K562 (cell line): ENCODE measurements at regions not wholly inside any gene's neighbourhood (a gene's known extent, or its start where the extent isn't known, plus 50 kb on each side); places are given as distances from the start of the nearest gene placed in this dataset.

Experiments
- ATAC-seq: fragments of 200-7000 bp; cut with Tn5 transposase; 3 replicates; pipeline ENCODE4 v1.9.1; 2020; ENCODE audit warnings: moderate library complexity
- BruUV-seq: library from RNA; stranded (reverse); fragments of 400-500 nt; replicated peaks from 2 replicates; lab custom pipeline; 2021; lab: Mats Ljungman, UMichigan
- CTCF ChIA-PET: fragments of 300-600 bp; formaldehyde crosslinking; extraction: SDS; loops from one replicate; lab custom pipeline; 2021; ENCODE audit warnings: low intra/inter-chr PET ratio; lab: Yijun Ruan, JAX
- POLR2A ChIA-PET: fragments of 300-600, 350-650 bp; sonication (Branson Sonifier 250); formaldehyde crosslinking; extraction: SDS; loops from one replicate; lab custom pipeline; 2021; ENCODE audit warnings: antibody characterized with exemption, inconsistent platforms; lab: Yijun Ruan, JAX
- DNase-seq, 4 experiments: peaks; one replicate each; pipeline versions ENCODE4 v3.0.0 to v3.0.0-alpha.2; 2011 to 2018; ENCODE audit warnings: low spot score in 3 of 4, mixed read lengths in 3 of 4; ENCODE audit errors: extremely low read depth in 1 of 4
- FAIRE-seq: peaks from 2 replicates; lab custom pipeline; 2011; peaks lifted over from hg19 to GRCh38; lab: Jason Lieb, UNC
- H2AFZ ChIP-seq: 2 replicates; pipeline ENCODE4 v1.6.0; 2011; ENCODE audit warnings: low read depth, low read length, control low read depth, inconsistent platforms
- H3K27ac ChIP-seq: fragments of 200-600 bp; 3 replicates; pipeline ENCODE4 v1.8.0; 2011; ENCODE audit warnings: low read depth, mild to moderate bottlenecking, control low read depth, inconsistent platforms, low read length, moderate library complexity, mixed read lengths; ENCODE audit errors: extremely low read depth
- H3K27me3 ChIP-seq, 2 experiments: fragments of 300-600 bp in 1 of 2; 2 replicates in 1 of 2; 3 replicates in 1 of 2; pipeline versions ENCODE4 v1.6.0 to v1.8.0; 2011; ENCODE audit warnings: inconsistent platforms in 2 of 2, low read length in 2 of 2, mild to moderate bottlenecking in 1 of 2, mixed read lengths in 1 of 2, moderate library complexity in 1 of 2; ENCODE audit not compliant: control insufficient read depth in 2 of 2, insufficient read depth in 2 of 2
- H3K36me3 ChIP-seq: fragments of 300-600 bp; 3 replicates; pipeline ENCODE4 v1.8.0; 2011; ENCODE audit warnings: mild to moderate bottlenecking, low read length, inconsistent platforms; ENCODE audit not compliant: control insufficient read depth, insufficient read depth
- H3K4me1 ChIP-seq, 2 experiments: fragments of 200-600 bp in 1 of 2; replicated peaks in 1 of 2; 2 replicates in 1 of 2; 3 replicates in 1 of 2; pipeline versions ENCODE4 v1.5.1 to v1.8.0; 2011; ENCODE audit warnings: inconsistent platforms in 2 of 2, low read length in 2 of 2, mild to moderate bottlenecking in 1 of 2, mixed read lengths in 1 of 2, moderate library complexity in 1 of 2; ENCODE audit not compliant: control insufficient read depth in 2 of 2, insufficient read depth in 2 of 2
- H3K4me2 ChIP-seq: 2 replicates; pipeline ENCODE4 v1.6.1; 2011; ENCODE audit warnings: low read length, control low read depth, inconsistent platforms, mixed read lengths; ENCODE audit not compliant: insufficient read depth
- H3K4me3 ChIP-seq: fragments of 200-600 bp; sonication (generic), shearing (Covaris generic); 2 replicates; pipeline ENCODE4 v1.5.1; 2016; ENCODE audit warnings: control low read depth, inconsistent platforms
- H3K79me2 ChIP-seq: fragments of 200-600 bp; 3 replicates; pipeline ENCODE4 v1.8.0; 2011; ENCODE audit warnings: low read length, inconsistent platforms; ENCODE audit not compliant: control insufficient read depth, insufficient read depth
- H3K9ac ChIP-seq, 2 experiments: 2 replicates each; pipeline versions ENCODE4 v1.6.0 to v1.6.1; 2011; ENCODE audit warnings: low read depth in 2 of 2, low read length in 2 of 2, control low read depth in 1 of 2, inconsistent platforms in 1 of 2, mild to moderate bottlenecking in 1 of 2, mixed read lengths in 1 of 2; ENCODE audit not compliant: insufficient read depth in 1 of 2
- H3K9me1 ChIP-seq: one replicate; pipeline ENCODE4 v1.6.0; 2011; ENCODE audit warnings: inconsistent platforms, mild to moderate bottlenecking, low read length, moderate library complexity; ENCODE audit not compliant: control insufficient read depth, insufficient read depth
- H3K9me3 ChIP-seq: replicated peaks from 2 replicates; pipeline ENCODE4 v1.5.1; 2011; ENCODE audit warnings: low read depth, low read length, inconsistent platforms; ENCODE audit not compliant: control insufficient read depth, insufficient read depth
- H4K20me1 ChIP-seq: replicated peaks from 2 replicates; pipeline ENCODE4 v1.6.1; 2011; ENCODE audit warnings: low read length, inconsistent platforms, mixed read lengths; ENCODE audit not compliant: control insufficient read depth, insufficient read depth
- C11orf30 ChIP-seq: fragments of 450-650 bp; IDR thresholded peaks from 2 replicates; pipeline ENCODE4 v1.6.1; 2016; ENCODE audit warnings: low read depth, mild to moderate bottlenecking
- DDX20 ChIP-seq: fragments of 450-650 bp; IDR thresholded peaks from 2 replicates; pipeline ENCODE4 v1.6.1; 2016; ENCODE audit warnings: missing genetic modification characterization, low read depth, mild to moderate bottlenecking, missing compliant biosample characterization, moderate library complexity
- HCFC1 ChIP-seq: IDR thresholded peaks from 2 replicates; pipeline ENCODE4 v1.6.1; 2012; ENCODE audit warnings: low read depth, low read length, improper control_type of control experiment
- HIVEP1 ChIP-seq: fragments of 250-450 bp; sonication (Bioruptor Pico); IDR thresholded peaks from 2 replicates; pipeline ENCODE4 v1.4.0; 2020; ENCODE audit warnings: mild to moderate bottlenecking
- MAFF ChIP-seq: IDR thresholded peaks from 2 replicates; pipeline ENCODE4 v1.6.1; 2012; ENCODE audit warnings: low read length, improper control_type of control experiment
- MAFG ChIP-seq: fragments of 450-650 bp; conservative IDR thresholded peaks from 2 replicates; pipeline ENCODE4 v1.6.1; 2016; ENCODE audit warnings: missing genetic modification characterization, missing compliant biosample characterization
- NBN ChIP-seq: fragments of 450-650 bp; IDR thresholded peaks from 2 replicates; pipeline ENCODE4 v1.6.1; 2016; ENCODE audit warnings: low read depth, mild to moderate bottlenecking
- NCOA4 ChIP-seq: fragments of 450-650 bp; IDR thresholded peaks from 2 replicates; pipeline ENCODE4 v1.6.1; 2018; ENCODE audit warnings: mild to moderate bottlenecking; ENCODE audit not compliant: partially characterized antibody
- NFE2 ChIP-seq: IDR thresholded peaks from 2 replicates; pipeline ENCODE4 v1.6.1; 2014; ENCODE audit warnings: antibody characterized with exemption, low read depth
- NFXL1 ChIP-seq: fragments of 450-650 bp; formaldehyde crosslinking; IDR thresholded peaks from 2 replicates; pipeline ENCODE4 v1.4.0; 2021; ENCODE audit warnings: mild to moderate bottlenecking
- ZNF184 ChIP-seq: sonication (generic); formaldehyde crosslinking; IDR thresholded peaks from 2 replicates; pipeline ENCODE4 v1.5.0; 2020; ENCODE audit warnings: missing genetic modification reagents
- ZNF668 ChIP-seq: fragments of 250-450 bp; sonication (Bioruptor Pico); IDR thresholded peaks from 2 replicates; pipeline ENCODE4 v1.8.0; 2022; ENCODE audit warnings: mild to moderate bottlenecking, inconsistent platforms
- WGBS: fragments of 100-300 bp; shearing (Covaris generic); methylation state at CpG from one replicate; pipeline ENCODE4 v1.1.6; 2016; ENCODE audit warnings: low coverage, mixed read lengths; ENCODE audit not compliant: insufficient coverage; ENCODE audit errors: missing lambda C conversion rate; 5-methylcytosine and 5-hydroxymethylcytosine counted together
- in situ Hi-C: fragments of 300-500 bp; cut with MboI; formaldehyde crosslinking; loops from 4 replicates; pipeline ENCODE4 v1.15.0; 2018; ENCODE audit warnings: inconsistent platforms, mixed read lengths
- intact Hi-C: fragments of 100-400 bp; cut with micrococcal nuclease; formaldehyde crosslinking; loops from 2 replicates; pipeline ENCODE4 v1.14.2; 2022
- TF ChIP-seq, protein P1 (sequence below), 2 experiments: fragments of 150-350 bp in 1 of 2; IDR thresholded peaks; 2 replicates each; pipeline ENCODE4 v1.6.1; 2012 to 2016; ENCODE audit warnings: low read depth in 2 of 2, low read length in 2 of 2, mild to moderate bottlenecking in 1 of 2, moderate library complexity in 1 of 2
- TF ChIP-seq, protein P2 (sequence below): fragments of 250-450 bp; sonication (Bioruptor Pico); IDR thresholded peaks from 2 replicates; pipeline ENCODE4 v1.4.0; 2020; ENCODE audit warnings: mild to moderate bottlenecking, moderate library complexity, borderline replicate concordance
- TF ChIP-seq, protein P3 (sequence below): sonication (generic); formaldehyde crosslinking; IDR thresholded peaks from 2 replicates; pipeline ENCODE4 v1.8.1; 2023; ENCODE audit warnings: mild to moderate bottlenecking, missing genetic modification reagents

DNA sequence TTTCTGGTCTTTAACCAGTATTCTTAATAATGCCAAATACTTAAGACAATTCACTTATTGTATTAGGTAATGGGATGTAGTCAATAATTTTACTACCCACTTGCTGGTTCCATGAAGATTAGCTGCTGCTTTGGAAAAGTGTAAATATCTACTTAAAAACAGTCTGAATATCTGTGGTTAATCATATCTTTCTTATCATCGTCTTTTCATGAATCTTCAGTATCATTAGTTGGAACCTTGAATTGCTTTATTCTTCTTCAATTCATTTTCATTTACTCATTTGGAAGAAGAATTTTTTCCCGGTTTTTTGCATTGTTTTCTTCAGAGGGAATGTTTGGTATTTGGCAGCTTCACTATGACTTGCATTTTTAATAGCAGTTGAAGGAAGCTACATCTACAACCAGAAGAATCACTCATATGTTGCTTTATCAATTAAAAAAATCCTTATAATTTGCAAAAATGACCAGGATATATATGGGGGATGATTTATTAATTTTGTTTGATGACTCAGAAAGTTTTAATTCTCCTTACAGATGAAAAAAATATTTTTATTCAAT lies 1398.3 kb upstream of the CDH6 start:
- no peak for FAIRE-seq
- no TSS peak for BruUV-seq
- TF ChIP-seq MAFF = peak; percentile 45; the same call in 1 of the 2 replicates
- no peak for TF ChIP-seq ZNF184 (CRISPR knock-in tag)
- TF ChIP-seq, protein P1, sequence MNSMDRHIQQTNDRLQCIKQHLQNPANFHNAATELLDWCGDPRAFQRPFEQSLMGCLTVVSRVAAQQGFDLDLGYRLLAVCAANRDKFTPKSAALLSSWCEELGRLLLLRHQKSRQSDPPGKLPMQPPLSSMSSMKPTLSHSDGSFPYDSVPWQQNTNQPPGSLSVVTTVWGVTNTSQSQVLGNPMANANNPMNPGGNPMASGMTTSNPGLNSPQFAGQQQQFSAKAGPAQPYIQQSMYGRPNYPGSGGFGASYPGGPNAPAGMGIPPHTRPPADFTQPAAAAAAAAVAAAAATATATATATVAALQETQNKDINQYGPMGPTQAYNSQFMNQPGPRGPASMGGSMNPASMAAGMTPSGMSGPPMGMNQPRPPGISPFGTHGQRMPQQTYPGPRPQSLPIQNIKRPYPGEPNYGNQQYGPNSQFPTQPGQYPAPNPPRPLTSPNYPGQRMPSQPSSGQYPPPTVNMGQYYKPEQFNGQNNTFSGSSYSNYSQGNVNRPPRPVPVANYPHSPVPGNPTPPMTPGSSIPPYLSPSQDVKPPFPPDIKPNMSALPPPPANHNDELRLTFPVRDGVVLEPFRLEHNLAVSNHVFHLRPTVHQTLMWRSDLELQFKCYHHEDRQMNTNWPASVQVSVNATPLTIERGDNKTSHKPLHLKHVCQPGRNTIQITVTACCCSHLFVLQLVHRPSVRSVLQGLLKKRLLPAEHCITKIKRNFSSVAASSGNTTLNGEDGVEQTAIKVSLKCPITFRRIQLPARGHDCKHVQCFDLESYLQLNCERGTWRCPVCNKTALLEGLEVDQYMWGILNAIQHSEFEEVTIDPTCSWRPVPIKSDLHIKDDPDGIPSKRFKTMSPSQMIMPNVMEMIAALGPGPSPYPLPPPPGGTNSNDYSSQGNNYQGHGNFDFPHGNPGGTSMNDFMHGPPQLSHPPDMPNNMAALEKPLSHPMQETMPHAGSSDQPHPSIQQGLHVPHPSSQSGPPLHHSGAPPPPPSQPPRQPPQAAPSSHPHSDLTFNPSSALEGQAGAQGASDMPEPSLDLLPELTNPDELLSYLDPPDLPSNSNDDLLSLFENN (IDR thresholded peaks at IDR 0.05; ENCODE audit: low read depth in 2 of 2, low read length in 2 of 2) = no peak
- TF ChIP-seq HCFC1 = no peak
- TF ChIP-seq C11orf30 = peak; percentile 70
- peak; percentile 88 for TF ChIP-seq MAFG (tag)
- no peak for TF ChIP-seq DDX20 (tag)
- no peak for TF ChIP-seq ZNF668
- peak; percentile 65 for TF ChIP-seq NFE2
- TF ChIP-seq, protein P2, sequence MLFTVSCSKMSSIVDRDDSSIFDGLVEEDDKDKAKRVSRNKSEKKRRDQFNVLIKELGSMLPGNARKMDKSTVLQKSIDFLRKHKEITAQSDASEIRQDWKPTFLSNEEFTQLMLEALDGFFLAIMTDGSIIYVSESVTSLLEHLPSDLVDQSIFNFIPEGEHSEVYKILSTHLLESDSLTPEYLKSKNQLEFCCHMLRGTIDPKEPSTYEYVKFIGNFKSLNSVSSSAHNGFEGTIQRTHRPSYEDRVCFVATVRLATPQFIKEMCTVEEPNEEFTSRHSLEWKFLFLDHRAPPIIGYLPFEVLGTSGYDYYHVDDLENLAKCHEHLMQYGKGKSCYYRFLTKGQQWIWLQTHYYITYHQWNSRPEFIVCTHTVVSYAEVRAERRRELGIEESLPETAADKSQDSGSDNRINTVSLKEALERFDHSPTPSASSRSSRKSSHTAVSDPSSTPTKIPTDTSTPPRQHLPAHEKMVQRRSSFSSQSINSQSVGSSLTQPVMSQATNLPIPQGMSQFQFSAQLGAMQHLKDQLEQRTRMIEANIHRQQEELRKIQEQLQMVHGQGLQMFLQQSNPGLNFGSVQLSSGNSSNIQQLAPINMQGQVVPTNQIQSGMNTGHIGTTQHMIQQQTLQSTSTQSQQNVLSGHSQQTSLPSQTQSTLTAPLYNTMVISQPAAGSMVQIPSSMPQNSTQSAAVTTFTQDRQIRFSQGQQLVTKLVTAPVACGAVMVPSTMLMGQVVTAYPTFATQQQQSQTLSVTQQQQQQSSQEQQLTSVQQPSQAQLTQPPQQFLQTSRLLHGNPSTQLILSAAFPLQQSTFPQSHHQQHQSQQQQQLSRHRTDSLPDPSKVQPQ (CRISPR knock-in tag) = no peak
- TF ChIP-seq NCOA4 = no peak
- TF ChIP-seq, protein P3, sequence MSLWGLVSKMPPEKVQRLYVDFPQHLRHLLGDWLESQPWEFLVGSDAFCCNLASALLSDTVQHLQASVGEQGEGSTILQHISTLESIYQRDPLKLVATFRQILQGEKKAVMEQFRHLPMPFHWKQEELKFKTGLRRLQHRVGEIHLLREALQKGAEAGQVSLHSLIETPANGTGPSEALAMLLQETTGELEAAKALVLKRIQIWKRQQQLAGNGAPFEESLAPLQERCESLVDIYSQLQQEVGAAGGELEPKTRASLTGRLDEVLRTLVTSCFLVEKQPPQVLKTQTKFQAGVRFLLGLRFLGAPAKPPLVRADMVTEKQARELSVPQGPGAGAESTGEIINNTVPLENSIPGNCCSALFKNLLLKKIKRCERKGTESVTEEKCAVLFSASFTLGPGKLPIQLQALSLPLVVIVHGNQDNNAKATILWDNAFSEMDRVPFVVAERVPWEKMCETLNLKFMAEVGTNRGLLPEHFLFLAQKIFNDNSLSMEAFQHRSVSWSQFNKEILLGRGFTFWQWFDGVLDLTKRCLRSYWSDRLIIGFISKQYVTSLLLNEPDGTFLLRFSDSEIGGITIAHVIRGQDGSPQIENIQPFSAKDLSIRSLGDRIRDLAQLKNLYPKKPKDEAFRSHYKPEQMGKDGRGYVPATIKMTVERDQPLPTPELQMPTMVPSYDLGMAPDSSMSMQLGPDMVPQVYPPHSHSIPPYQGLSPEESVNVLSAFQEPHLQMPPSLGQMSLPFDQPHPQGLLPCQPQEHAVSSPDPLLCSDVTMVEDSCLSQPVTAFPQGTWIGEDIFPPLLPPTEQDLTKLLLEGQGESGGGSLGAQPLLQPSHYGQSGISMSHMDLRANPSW (CRISPR knock-in tag) = no peak
- no peak for TF ChIP-seq NBN
- no peak for TF ChIP-seq HIVEP1 (CRISPR knock-in tag)
- no peak for TF ChIP-seq NFXL1 (CRISPR knock-in tag)

More for the DNA sequence above, 1398.3 kb upstream of the CDH6 start:
- Histone ChIP-seq H3K4me2 (no peak overlapping the region), H3K4me3 (no peak overlapping the region), H2AFZ (peak overlapping the region; percentile 84), H3K9me3 (no peaks in the 10 kb centered on the region; the same call in 1 of the 2 replicates), H3K9me1 (no peaks in the 10 kb centered on the region), H3K27ac (peak overlapping the region; percentile 83), H3K27me3 (no peaks in the 10 kb centered on the region), H3K9ac (peak overlapping the region in 1 of 2 experiments; percentile 51; a peak in 2 of 4 replicates), H3K36me3 (no peaks in the 10 kb centered on the region), H3K79me2 (no peaks in the 10 kb centered on the region), H3K4me1 (no peaks in the 10 kb centered on the region; a peak in 1 of 5 replicates), H4K20me1 (no peaks in the 10 kb centered on the region)
- ChIA-PET POLR2A (interaction anchor here (0.6 kb wide), 1 partner anchor 140 kb away, joined by 3 read pairs; no protein-coding TSS in a partner anchor), CTCF (no interaction called here)
- in situ Hi-C loops (no loop called here), intact Hi-C loops (no loop called here)
- peak; percentile 38; the same call in 1 of the 3 replicates for ATAC-seq
- 0% methylated on average over 2 of the region's 2 CpGs for WGBS
- DNase-seq = peak in 1 of 4 experiments; percentile 6
